OCI-LY1 (cell line): ENCODE measurements at regions not wholly inside any gene's neighbourhood (a gene's known extent, or its start where the extent isn't known, plus 50 kb on each side); places are given as distances from the start of the nearest gene placed in this dataset.

Source experiments
- H2AFZ ChIP-seq: fragments of 200-600 bp; sonication (generic), shearing (Covaris generic); 2 replicates; pipeline ENCODE4 v1.6.0; 2014; ENCODE audit warnings: antibody characterized with exemption, mild to moderate bottlenecking, low read length
- H3F3A ChIP-seq: fragments of 200-600 bp; sonication (generic), shearing (Covaris generic); 2 replicates; pipeline ENCODE4 v1.6.0; 2014; ENCODE audit warnings: mild to moderate bottlenecking, antibody characterized with exemption, low read length, moderate library complexity; ENCODE audit not compliant: insufficient read depth
- H3K27ac ChIP-seq: fragments of 200-600 bp; sonication (generic); 2 replicates; pipeline ENCODE4 v1.5.1; 2014; ENCODE audit warnings: low read length, mixed run types, mild to moderate bottlenecking, low read depth; ENCODE audit not compliant: poor library complexity, severe bottlenecking
- H3K27me3 ChIP-seq: fragments of 200-600 bp; sonication (generic); 2 replicates; pipeline ENCODE4 v1.6.0; 2014; ENCODE audit warnings: antibody characterized with exemption, mild to moderate bottlenecking, low read length, moderate library complexity; ENCODE audit not compliant: insufficient read depth
- H3K36me3 ChIP-seq: fragments of 200-600 bp; sonication (generic); 2 replicates; pipeline ENCODE4 v1.6.1; 2014; ENCODE audit warnings: mild to moderate bottlenecking, antibody characterized with exemption, low read length, moderate library complexity, mixed read lengths; ENCODE audit not compliant: insufficient read depth
- H3K4me1 ChIP-seq: fragments of 200-600 bp; sonication (generic); 2 replicates; pipeline ENCODE4 v1.5.1; 2014; ENCODE audit warnings: mild to moderate bottlenecking, low read length, moderate library complexity; ENCODE audit not compliant: insufficient read depth, severe bottlenecking
- H3K4me2 ChIP-seq: fragments of 200-600 bp; sonication (generic), shearing (Covaris generic); 2 replicates; pipeline ENCODE4 v1.6.1; 2014; ENCODE audit warnings: low read length
- H3K4me3 ChIP-seq: fragments of 200-600 bp; sonication (generic); 2 replicates; pipeline ENCODE4 v1.5.1; 2014; ENCODE audit warnings: low read length, low read depth, mild to moderate bottlenecking, mixed read lengths; ENCODE audit not compliant: poor library complexity, severe bottlenecking
- H3K79me2 ChIP-seq: fragments of 200-600 bp; shearing (Covaris generic); 2 replicates; pipeline ENCODE4 v1.6.1; 2016; ENCODE audit warnings: mixed run types, low read length, mixed read lengths; ENCODE audit not compliant: insufficient read depth
- H3K9ac ChIP-seq: fragments of 200-600 bp; sonication (generic), shearing (Covaris generic); 2 replicates; pipeline ENCODE4 v1.6.1; 2014; ENCODE audit warnings: mild to moderate bottlenecking, low read length, mixed read lengths
- H3K9me2 ChIP-seq: fragments of 200-600 bp; sonication (generic), shearing (Covaris generic); 2 replicates; pipeline ENCODE4 v1.6.1; 2014; ENCODE audit warnings: low read depth, mild to moderate bottlenecking, low read length, mixed read lengths
- H3K9me3 ChIP-seq: fragments of 200-600 bp; shearing (Covaris generic); 2 replicates; pipeline ENCODE4 v1.6.1; 2014; ENCODE audit warnings: low read length, mixed read lengths
- H4K20me1 ChIP-seq: fragments of 200-600 bp; sonication (generic), shearing (Covaris generic); 2 replicates; pipeline ENCODE4 v1.6.0; 2016; ENCODE audit warnings: mild to moderate bottlenecking, low read length; ENCODE audit not compliant: insufficient read depth
- EZH2 ChIP-seq: fragments of 200-600 bp; sonication (generic), shearing (Covaris generic); IDR thresholded peaks from 2 replicates; pipeline ENCODE4 v1.8.0; 2017; ENCODE audit warnings: borderline replicate concordance, mixed run types, mild to moderate bottlenecking, antibody characterized with exemption, low read length, moderate library complexity, mixed read lengths
- TF ChIP-seq, protein P1 (sequence below): fragments of 200-600 bp; sonication (generic), shearing (Covaris generic); IDR thresholded peaks from 2 replicates; pipeline ENCODE4 v1.5.1; 2017; ENCODE audit warnings: mild to moderate bottlenecking, antibody characterized with exemption, low read length, moderate library complexity, mixed read lengths

- no peak overlapping the region for H2AFZ ChIP-seq
- 0 out of 2 replicates have a peak, but pooled peaks cover 3% of the 10 kb centered on the region for H3K9me3 ChIP-seq
- H4K20me1 ChIP-seq: no peaks in the 10 kb centered on the region
- no peaks in the 10 kb centered on the region for H3K79me2 ChIP-seq
- no peak overlapping the region for H3K4me3 ChIP-seq
- peaks cover 1% of the 10 kb centered on the region; the same call in 1 of the 2 replicates for H3K9me2 ChIP-seq
- H3K9ac ChIP-seq: no peak overlapping the region
- no peak overlapping the region for H3K27ac ChIP-seq
- no peaks in the 10 kb centered on the region for H3K4me1 ChIP-seq
- no peaks in the 10 kb centered on the region for H3K36me3 ChIP-seq
- no peak overlapping the region for H3K4me2 ChIP-seq
- H3F3A ChIP-seq: no peaks in the 10 kb centered on the region
- no peaks in the 10 kb centered on the region for H3K27me3 ChIP-seq
- TF ChIP-seq EZH2: no peak
- TF ChIP-seq, protein P1, sequence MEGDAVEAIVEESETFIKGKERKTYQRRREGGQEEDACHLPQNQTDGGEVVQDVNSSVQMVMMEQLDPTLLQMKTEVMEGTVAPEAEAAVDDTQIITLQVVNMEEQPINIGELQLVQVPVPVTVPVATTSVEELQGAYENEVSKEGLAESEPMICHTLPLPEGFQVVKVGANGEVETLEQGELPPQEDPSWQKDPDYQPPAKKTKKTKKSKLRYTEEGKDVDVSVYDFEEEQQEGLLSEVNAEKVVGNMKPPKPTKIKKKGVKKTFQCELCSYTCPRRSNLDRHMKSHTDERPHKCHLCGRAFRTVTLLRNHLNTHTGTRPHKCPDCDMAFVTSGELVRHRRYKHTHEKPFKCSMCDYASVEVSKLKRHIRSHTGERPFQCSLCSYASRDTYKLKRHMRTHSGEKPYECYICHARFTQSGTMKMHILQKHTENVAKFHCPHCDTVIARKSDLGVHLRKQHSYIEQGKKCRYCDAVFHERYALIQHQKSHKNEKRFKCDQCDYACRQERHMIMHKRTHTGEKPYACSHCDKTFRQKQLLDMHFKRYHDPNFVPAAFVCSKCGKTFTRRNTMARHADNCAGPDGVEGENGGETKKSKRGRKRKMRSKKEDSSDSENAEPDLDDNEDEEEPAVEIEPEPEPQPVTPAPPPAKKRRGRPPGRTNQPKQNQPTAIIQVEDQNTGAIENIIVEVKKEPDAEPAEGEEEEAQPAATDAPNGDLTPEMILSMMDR: no peak
These were observed 704.2 kb upstream of the KLHL1 start for GRCh38 chr13:70812481-70812880.

- no peak overlapping the region for H2AFZ ChIP-seq
- H3K36me3 ChIP-seq: no peaks in the 10 kb centered on the region
- H3K27me3 ChIP-seq: no peaks in the 10 kb centered on the region
- no peak overlapping the region for H3K9ac ChIP-seq
- 0 out of 2 replicates have a peak, but pooled peaks cover 3% of the 10 kb centered on the region for H3K9me3 ChIP-seq
- H3F3A ChIP-seq: no peaks in the 10 kb centered on the region
- H3K27ac ChIP-seq: no peak overlapping the region
- no peaks in the 10 kb centered on the region for H3K79me2 ChIP-seq
- TF ChIP-seq, protein P1: no peak
- no peak for TF ChIP-seq EZH2
- H3K4me3 ChIP-seq: no peak overlapping the region
- H3K9me2 ChIP-seq: peaks cover 6% of the 10 kb centered on the region; the same call in 1 of the 2 replicates
- H4K20me1 ChIP-seq: no peaks in the 10 kb centered on the region
- H3K4me1 ChIP-seq: no peaks in the 10 kb centered on the region
- H3K4me2 ChIP-seq: no peak overlapping the region
These were observed 701.3 kb upstream of the KLHL1 start for GRCh38 chr13:70809588-70809987.

DNA sequence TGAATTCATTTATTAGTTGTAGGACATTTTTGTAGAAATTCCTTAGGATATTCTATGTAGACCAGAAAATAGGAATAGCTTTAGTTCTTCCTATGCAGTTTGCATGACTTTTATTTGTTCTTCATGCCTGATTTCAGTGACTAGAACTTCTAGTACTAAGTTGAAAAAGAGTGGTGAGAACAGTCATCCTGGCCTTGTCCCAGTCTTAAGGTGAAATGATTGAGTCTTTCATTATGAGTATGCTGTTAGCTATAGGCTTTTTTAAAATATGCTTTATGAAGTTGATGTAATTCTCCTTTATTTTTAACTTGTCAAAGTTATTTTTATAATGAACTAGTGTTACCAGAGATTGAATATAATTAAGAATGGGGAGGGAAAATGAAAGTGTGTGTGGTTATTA lies 690.1 kb upstream of the KLHL1 start:
- H3K9me3 ChIP-seq: no peaks in the 10 kb centered on the region
- H4K20me1 ChIP-seq: no peaks in the 10 kb centered on the region
- no peak for TF ChIP-seq EZH2
- TF ChIP-seq, protein P1: no peak
- H2AFZ ChIP-seq: no peak overlapping the region
- no peaks in the 10 kb centered on the region for H3K4me1 ChIP-seq
- no peak overlapping the region for H3K27ac ChIP-seq
- H3F3A ChIP-seq: no peaks in the 10 kb centered on the region
- H3K36me3 ChIP-seq: no peaks in the 10 kb centered on the region
- H3K79me2 ChIP-seq: no peaks in the 10 kb centered on the region
- H3K4me2 ChIP-seq: no peak overlapping the region
- H3K27me3 ChIP-seq: no peaks in the 10 kb centered on the region
- H3K4me3 ChIP-seq: no peak overlapping the region
- no peaks in the 10 kb centered on the region; the same call in 1 of the 2 replicates for H3K9me2 ChIP-seq
- H3K9ac ChIP-seq: no peak overlapping the region
